Erythroblast (primary cell): ENCODE measurements at regions not wholly inside any gene's neighbourhood (a gene's known extent, or its start where the extent isn't known, plus 50 kb on each side); places are given as distances from the start of the nearest gene placed in this dataset.

ENCODE experiments used
- GATA1 ChIP-seq: IDR thresholded peaks from 2 replicates; pipeline ENCODE4 v1.6.1; 2011; ENCODE audit warnings: low read depth, mild to moderate bottlenecking, control low read depth, low read length, moderate library complexity
- POLR2A ChIP-seq: IDR thresholded peaks from 2 replicates; pipeline ENCODE4 v1.6.1; 2011; ENCODE audit warnings: mild to moderate bottlenecking, low read length

DNA sequence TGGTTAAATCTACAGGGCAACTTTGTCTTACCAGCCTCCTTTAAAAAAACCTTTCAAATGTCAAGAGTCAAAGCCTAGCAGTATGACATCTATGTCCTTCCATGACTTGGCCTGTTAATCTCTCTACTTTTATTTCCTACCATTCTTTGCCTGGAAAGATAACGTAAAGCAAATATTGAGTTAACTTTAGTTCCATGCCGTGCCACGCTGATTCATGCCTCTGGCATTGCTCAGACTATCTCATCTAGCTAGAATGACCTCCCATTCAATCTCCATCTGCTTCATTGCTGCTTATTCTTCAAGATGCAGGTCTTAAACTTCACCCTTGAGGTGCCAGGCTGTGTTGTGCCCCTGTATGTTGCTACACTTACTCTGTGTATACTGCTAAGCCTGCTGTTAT lies 729.8 kb downstream of the EFNA5 start:
- no peak for TF ChIP-seq POLR2A
- TF ChIP-seq GATA1, result no peak
